Cardiac fibroblast (primary cell): ENCODE measurements at regions not wholly inside any gene's neighbourhood (a gene's known extent, or its start where the extent isn't known, plus 50 kb on each side); places are given as distances from the start of the nearest gene placed in this dataset.

ENCODE experiments used
- DNase-seq, 2 donors: peaks; one replicate each; pipeline versions ENCODE4 v3.0.0 to v3.0.0-alpha.2; 2010; ENCODE audit warnings: low read depth in 2 of 2
- H3K4me3 ChIP-seq, 2 donors: replicated peaks in 1 of 2; 1 replicate in 1 of 2; 2 replicates in 1 of 2; pipeline ENCODE4 v1.5.1; 2011; ENCODE audit warnings: low read depth in 2 of 2, low read length in 2 of 2, mild to moderate bottlenecking in 2 of 2, moderate library complexity in 1 of 2
- TF ChIP-seq, protein P1 (sequence below): IDR thresholded peaks from one replicate; pipeline ENCODE4 v1.5.1; 2011; ENCODE audit warnings: low read depth, mild to moderate bottlenecking, low read length, inconsistent platforms

DNA sequence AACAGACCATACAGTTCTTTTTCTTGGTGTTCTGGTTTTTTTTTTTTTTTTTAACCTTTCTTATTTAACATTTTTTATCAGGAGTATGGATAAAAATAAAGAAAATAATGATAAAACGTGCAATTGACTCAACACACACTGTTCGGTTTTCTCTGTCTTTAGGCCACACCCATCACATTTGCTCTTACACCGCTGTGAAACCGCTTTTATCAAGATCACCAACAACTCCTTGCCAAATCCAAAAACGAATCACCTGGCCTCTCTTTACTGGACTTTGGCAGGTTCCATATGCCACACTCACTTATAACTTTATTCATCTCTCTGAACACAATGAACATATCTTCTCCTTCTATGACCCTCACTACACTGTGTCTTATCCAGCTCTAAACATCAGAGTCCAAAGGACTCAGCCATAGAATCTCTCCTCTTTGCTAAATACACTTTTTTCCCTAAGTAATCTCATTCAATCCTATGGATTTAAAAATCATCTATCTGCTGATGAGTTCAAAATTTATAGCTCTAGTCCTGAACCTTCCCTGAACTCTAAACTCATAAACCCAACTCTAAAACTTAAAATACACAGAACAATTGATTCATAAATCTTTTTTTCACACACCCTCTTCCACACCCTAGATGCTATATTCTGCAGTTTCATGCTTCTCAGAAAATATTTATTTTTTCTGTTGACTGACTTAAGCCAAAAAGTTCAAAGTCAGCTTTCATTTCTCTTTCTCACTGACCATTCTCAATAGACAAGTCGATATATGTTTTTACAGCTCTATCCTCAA, 800.6 kb upstream of the SOX9 start:
- TF ChIP-seq, protein P1, sequence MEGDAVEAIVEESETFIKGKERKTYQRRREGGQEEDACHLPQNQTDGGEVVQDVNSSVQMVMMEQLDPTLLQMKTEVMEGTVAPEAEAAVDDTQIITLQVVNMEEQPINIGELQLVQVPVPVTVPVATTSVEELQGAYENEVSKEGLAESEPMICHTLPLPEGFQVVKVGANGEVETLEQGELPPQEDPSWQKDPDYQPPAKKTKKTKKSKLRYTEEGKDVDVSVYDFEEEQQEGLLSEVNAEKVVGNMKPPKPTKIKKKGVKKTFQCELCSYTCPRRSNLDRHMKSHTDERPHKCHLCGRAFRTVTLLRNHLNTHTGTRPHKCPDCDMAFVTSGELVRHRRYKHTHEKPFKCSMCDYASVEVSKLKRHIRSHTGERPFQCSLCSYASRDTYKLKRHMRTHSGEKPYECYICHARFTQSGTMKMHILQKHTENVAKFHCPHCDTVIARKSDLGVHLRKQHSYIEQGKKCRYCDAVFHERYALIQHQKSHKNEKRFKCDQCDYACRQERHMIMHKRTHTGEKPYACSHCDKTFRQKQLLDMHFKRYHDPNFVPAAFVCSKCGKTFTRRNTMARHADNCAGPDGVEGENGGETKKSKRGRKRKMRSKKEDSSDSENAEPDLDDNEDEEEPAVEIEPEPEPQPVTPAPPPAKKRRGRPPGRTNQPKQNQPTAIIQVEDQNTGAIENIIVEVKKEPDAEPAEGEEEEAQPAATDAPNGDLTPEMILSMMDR, result no peak
- H3K4me3 ChIP-seq, result no peak overlapping the region
- no peak for DNase-seq

DNA sequence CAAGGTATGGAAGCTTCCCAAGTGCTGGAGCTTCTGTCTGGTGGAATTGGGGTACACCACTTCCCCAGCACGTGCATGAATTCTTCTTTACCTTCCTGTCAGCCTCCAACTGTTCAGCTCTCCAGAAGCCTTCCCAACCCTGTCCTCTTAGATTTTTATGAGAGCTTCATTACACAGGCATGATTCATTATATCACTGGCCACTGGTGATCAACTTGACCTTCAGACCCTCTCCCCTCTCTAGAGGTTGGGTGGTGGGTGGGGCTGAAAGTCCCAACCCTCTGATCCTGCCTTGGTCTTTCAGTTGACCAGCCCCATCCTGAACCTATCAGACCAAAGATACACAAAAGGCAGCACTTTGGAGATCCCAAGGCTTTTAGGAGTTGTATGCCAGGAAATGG, 795.7 kb upstream of the SOX9 start:
- no peak overlapping the region for H3K4me3 ChIP-seq
- TF ChIP-seq, protein P1, result no peak
- no peak for DNase-seq

DNA sequence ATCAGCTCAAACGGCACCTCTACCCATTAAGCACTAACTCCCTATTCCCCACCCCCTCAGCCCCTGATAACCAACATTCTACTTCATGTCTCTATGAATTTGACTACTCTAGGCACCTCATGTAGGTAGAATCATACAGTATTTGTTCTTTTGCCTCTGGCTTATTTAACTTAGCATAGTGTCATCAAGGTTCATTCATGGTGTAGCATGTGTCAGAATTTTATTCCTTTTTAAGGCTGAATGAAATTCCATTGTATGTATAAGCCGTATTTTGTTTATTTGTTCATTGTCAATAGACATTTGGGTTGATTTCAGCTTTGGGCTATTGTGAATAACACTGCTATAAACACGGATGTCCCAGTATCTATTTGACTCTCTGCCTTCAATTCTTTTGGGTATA, 794.9 kb upstream of the SOX9 start:
- TF ChIP-seq, protein P1, result no peak
- no peak overlapping the region for H3K4me3 ChIP-seq
- no peak for DNase-seq

DNA sequence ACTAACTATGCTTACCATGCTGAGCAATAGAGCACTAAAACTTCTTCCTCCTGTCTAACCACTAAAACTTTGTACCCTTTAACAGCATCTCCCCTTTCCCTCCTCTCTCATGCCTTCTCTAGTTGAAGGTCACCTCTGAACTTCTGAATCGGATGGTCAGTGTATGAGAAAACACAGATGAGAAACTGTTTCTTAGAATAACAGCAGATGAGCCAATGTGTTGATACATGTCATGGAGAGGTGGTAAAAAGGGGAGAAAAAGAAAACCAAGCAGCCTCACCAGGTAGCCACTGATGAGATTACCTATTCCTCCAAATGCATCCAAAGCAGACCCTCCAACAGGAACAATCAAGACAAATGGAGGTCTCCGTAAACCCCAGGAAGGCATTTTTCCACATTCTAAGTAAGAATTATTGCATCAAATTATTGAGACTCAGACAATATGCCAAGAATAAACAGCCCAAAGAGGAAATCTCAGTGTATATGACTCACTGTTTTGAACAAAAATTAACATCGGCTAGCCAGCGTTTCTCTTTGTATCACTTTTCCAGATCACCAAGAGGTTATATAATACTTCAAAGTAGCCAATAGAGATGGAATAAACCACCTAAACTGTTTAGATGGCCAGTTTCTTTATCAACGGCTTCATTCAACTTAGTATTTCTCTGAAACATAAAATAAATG, 793.3 kb upstream of the SOX9 start:
- peak; percentile 37 to 43 for DNase-seq
- TF ChIP-seq, protein P1, result no peak
- H3K4me3 ChIP-seq, result no peak overlapping the region

DNA sequence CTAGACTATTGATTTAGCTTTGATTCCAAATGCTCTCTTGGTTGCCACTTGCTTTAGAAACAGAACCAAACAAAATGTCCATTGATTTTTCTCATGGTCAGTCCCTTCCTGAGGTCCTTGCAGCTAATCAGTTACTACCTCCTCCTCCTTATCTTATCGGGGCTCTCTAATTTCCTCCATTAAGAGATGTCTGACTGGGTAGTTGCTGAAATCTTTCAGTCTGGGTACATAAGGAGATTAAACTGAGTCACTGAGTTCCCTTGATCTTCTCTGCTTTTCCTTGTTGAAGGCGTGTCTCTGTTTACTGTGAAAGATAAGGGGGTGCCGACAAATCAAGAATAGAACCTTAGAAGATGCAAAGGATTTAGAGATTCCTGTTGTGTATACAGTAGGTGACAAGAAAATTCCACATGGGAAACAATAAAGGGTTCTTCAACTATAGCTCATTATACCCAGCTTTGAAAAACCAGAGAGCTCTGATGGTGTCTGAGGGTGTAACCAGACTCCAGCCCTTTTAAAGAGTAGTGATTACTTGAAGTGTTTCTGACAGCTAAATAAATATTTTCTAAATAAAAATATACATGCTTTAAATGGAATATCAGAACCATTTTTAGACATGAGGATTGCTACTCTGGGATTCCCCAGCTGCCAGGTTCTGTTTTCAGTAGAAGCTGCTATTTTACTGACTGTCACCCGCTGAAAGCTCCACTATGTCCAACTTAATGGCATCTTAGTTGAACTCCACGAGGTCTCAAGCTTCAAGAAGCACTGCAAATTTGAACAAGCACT, 791.3 kb upstream of the SOX9 start:
- TF ChIP-seq, protein P1, result no peak
- DNase-seq, result no peak
- no peak overlapping the region for H3K4me3 ChIP-seq

DNA sequence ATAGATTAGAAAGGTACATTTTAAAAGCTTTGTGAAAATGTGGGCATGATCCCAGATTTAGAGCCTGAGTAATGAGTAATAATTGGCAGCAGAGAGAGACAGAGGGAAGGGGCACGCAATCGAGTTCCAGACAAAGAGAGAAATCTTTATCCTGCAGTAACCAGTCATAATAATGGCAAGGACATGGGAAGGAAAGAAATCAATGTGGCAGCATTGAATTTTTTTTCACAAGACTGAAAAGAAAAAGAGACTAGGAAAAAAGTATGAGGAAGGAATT, 790.8 kb upstream of the SOX9 start:
- TF ChIP-seq, protein P1, result no peak
- no peak overlapping the region for H3K4me3 ChIP-seq
- DNase-seq, result no peak
